ENCODE measurements at regions not wholly inside any gene's neighbourhood (a gene's known extent, or its start where the extent isn't known, plus 50 kb on each side); places are given as distances from the start of the nearest gene placed in this dataset.

DNA sequence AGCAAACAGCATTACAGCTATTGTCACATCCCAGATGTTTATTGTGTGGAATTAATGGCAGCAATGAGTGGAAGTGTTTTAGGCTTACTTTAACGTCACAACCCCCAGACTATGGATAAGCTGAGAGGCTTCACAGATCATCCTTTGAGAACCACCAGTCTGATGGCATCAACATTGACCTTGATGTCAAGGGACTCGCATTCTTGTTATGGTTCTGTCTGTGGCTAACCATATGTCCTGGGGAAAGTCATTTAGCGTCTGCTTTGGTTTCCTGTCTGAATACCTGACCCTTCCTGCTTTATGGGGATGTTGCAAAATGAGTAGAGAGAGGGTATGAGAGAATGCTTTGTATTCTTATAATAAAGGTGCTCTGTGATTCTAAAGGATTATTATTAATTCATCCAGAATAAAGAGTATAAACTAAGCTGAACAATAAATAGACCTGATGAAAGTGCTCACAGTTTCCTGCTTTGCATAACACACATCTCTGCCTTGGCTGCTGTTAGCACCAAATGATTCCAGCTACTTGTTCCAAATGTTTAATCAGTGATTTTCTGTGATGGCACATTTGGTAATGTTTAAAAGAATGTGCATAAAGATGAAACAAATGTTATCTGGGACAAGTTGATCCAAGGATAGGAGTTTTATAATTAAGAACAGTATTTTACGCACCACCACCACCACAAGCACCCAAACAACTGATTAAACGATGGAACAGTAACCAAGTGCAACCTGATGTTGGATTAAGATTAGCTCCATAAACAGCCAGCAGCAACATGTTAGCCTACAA, 116.9 kb upstream of the LRIG3 start:
- DNase-seq: no peak

DNA sequence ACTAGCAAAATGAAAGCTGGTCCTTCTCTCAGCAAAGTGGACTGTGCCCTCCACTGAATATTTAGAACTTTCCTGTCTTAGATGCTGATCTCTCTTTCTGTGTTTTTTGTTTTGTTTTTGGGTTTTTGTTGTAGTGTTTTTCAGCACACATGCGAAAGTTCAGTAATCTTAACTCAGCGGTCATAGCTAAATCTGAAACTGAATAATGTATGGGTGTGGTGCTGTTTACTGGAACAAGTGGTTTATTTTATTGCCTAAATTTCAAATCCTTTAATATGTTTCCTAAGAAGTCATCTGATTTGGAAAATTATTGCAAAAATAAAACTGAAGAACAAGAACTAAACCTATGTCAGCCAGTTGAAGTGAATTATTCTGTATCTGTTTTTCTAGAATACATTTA, 116.0 kb upstream of the LRIG3 start:
- no peak for DNase-seq

DNA sequence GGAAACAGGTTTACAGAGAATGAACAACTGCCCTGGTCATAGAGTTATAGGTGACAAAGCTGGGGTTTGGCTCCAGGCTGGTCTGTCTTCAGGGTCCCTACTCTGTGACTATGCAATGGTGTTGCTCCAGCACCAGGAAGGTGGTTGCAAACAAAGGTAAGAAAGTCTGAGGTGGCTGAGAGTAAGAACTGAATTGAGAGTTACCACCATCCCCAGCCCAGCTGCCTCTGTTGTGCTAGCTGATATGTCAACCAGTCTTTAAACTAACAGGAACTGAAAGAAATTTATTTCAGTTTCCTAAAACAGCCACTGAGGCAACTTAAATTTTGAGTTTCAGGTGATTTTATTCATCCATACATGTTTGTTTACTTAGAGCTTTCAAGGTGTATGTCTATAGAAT, 111.0 kb upstream of the LRIG3 start:
- DNase-seq: no peak

DNA sequence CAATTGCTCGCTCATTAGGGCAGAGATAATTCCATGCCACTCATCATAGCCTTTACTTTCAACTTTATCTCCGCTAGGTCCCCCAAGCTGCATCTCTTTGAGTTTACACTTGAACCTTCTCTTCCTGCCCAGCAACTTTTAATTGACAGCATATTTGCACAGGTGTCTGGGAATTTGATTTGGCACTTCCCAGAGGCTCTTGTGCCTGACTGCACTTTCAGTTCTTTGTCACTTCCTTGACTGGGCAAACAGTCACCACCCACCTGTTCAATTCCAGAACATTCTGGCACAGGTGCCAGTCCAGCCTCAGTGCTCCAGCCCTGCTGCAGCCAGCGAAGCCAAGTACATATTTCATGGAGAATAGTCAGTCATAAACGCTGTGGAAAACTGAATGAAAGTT, 110.1 kb upstream of the LRIG3 start:
- DNase-seq: no peak

DNA sequence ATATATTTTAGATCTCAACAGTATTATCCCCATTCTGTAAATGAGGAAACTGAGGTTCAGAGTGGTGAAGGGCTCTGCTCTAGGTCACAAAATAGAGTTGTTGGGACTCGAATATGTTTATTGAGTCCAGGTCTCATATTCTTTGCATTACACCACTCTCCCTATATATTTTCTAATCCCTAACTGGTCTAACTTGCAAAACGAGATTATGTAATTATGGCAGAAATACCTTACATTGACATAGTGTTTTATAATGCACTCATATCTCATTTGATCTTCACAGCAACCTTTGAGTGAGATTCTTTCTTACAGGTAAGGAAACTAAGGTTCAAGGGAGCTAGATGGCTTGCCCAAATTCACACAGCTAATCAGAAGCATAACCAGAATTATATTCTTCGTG, 106.9 kb upstream of the LRIG3 start:
- no peak for DNase-seq

DNA sequence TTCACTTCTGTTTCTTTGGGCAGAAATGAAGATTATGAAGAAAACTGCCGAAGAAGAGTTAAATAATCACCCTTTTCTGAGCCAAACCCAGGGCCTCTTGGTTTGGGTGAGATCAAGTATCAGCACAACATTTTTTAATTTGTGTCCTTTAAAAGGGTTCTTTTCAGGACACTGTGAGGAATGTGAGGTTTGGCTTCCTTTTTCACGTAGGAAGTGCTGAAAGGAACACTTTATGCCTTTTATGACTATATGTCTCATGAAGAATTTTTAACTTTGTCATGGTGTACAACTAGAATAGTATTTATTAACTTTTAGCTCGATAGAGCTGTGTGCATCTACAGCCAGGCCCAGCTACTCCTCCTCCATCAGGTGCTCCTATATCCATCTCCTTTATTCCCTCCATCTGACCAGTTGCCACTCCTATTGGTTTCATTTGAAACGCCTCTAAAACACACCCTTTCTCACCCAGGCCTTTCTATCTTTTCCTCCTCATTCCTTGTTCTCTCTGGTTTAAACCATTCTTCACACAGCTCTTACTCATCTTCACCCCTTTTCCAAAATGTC, 103.6 kb upstream of the LRIG3 start:
- no peak for DNase-seq

DNA sequence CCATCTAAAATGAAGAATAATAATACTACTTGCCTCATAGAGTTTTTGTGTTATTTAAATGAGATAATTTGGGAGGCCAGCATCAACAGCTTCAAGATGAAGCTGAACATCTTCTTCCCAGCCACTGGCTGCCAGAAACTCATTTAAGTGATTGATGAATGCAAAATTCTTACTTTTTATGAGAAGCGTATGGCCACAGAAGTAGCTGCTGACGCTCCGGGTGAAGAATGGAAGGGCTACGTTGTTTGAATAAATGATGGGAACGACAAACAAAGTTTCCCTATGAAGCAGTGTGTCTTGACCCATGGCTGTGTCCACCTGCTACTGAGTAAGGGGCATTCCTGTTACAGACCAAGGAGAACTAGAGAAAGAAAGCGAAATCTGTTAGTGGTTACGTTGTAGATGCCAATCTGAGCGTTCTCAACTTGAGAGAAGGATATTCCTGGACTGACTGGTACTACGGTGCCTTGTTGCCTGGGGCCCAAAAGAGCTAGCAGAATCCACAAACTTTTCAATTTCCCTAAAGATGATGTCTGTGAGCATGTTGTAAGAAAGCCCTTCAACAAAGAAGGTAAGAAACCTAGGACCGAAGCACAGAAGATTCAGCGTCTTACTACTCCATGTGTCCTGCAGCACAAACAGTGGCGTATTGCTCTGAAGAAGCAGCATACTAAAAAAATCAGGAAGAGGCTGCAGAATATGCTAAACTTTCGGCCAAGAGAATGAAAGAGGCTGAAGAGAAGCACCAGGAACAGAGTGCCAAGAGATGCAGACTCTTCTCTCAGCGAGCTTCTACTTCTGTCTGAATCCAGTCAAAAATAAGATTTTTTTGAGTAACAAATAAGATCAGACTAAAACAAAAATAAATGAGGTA, 100.0 kb upstream of the LRIG3 start:
- no peak for DNase-seq

DNA sequence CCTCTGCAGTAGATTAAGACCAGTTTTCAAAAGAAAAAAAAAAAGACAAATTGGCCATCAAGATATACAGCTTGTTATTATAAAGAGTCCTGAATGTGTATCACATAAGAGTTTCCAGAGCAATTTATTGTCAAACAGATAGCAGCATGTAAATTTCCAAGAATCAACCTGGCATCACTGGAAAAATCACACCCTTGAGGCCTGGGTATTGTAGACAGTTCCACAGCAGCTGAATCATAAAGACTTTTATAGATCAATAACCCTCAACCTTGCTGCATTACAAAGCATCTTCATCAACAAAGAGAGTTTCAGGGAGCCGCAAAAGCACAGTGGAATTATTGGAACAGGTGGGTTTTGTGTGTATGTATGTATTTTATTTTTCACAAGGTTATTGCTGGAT, 94.6 kb upstream of the LRIG3 start:
- no peak for DNase-seq

DNA sequence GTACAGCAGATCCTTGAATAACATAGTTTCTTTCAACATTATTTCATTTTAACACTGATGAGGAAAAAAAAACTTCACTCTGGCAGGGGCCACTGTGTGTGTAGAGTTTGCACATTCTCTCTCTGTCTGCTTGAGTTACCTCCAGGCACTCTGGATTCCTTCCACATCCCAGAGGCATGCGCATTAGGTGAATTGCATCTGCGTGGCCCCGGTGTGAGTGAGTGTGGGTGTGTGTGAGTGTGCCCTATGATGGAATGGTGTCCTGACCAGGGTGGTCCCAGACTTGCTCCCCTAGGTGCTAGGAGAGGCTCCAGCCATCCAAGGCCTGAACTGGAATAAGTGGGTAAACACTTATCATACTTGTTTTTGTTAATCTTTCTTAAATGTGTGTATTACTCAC, 90.6 kb upstream of the LRIG3 start:
- no peak for DNase-seq

DNA sequence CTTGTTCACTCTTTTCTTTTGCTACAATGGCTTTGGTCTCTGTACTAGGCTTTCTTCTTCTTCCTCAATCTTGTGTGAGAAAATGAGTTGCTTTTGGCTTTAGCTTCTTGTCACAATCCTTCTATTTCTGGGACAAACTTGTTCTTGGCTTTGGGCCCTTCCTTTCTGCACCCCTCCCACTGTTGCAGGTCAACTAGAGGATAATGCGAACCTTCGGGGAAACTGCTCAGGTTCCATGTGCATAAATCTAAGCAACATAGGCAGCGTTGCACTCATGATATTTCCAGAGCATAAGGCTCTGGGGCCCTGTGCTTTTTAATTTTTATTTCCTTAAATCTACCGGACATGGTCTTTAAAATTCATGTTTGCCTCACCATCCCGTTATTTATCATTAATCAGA, 89.8 kb upstream of the LRIG3 start:
- no peak for DNase-seq

DNA sequence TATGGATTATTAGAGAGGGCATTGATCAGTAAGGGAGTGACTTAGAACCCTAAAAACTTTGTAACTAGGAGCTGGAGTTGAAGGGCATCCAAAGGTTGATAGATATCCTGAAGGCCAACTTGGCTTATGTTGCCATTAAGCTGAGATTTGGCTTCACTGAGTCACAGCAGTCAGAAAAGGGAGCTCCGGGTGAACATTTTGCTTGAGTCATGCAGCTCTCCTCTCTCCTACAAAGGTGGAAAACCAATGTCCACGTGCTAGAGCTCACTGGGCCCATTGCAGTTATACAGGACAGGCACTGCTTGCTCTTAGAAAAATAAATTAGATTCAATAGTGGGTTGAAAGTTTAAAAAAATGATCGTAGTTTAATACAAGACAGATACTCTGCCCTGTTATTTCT, 87.3 kb upstream of the LRIG3 start:
- DNase-seq: no peak

DNA sequence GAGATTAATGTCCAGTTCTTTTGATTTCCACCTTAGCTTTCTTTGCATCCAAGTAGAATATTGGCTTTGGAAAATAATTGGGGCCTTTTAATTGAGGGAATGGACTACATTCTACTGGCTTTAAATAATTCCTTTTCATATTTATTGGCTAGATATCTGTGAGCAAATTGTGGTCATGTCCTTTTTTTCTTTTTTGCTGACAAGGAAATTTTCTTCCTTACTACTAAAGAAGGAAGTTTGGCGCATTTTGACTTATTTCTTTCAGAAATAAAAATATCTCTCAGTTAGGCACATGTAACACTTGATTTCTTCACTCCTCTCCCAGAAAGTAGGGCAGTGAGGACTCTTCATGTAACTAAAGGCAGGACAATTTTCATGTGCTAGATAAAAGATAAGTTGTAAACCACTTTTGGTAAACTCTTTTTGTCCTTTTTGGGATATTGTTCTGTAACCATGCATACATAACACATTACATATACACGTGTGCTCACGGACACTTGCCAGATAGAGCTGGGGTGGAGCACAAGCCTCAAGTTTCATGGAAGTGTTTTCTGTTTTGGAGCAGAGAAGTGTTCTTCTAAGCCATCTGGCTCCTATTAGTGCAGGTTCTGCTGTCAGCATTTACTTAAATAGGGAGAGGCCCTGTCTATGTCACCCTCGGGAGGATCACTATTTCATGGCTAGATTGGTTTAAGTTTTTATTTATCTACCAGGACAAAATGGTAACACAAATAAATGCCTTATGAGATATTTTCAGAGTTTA, 85.1 kb upstream of the LRIG3 start:
- DNase-seq: no peak

DNA sequence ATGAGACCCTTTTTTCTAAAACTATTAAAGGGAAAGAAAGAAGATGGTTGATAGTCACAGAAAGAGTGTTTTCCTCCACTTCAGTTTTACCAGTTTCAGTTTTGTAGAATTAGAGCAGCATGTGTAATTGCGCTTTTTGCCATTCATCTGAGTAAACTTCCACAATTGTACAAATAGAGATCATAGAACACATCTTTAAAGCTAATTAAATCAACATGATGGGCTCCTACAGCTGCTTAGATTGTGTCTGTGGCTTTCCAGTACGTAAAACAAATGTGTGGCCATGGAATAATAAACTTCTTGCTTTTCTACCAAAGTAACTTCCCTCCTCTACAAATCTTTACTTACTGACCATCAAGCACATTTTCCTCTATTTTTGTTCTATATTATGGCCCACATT, 84.2 kb upstream of the LRIG3 start:
- no peak for DNase-seq

DNA sequence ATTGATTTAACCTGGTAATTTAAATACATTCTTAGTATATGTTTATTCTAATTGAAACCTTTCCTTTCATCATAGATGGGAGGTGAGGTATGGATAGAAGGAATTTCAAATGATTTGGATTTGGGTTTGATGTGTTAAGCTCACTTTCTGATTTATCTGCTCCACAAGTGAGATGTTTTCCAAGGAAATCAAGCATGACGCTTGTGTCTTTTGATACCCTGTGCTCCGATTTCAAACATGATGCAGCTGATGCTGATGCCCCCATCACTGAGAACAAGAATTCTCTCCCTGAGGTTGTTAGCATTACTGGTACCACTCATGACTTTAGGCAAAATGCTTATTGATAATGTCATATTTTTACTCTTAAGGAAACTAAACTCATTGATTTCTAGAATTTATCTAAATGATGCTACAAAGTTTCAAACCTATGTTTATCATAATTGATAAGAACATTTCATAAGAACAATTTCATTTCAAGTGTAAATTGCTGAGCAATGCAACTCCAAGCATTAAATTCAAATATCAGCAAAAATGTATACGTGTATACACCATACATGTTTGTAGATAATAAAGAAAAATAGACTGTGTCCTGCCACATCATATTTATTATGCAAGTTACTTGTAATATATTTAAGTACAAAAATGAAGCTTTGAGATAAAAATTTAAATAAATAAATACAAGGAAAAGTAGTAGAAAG, 75.5 kb upstream of the LRIG3 start:
- DNase-seq: no peak

DNA sequence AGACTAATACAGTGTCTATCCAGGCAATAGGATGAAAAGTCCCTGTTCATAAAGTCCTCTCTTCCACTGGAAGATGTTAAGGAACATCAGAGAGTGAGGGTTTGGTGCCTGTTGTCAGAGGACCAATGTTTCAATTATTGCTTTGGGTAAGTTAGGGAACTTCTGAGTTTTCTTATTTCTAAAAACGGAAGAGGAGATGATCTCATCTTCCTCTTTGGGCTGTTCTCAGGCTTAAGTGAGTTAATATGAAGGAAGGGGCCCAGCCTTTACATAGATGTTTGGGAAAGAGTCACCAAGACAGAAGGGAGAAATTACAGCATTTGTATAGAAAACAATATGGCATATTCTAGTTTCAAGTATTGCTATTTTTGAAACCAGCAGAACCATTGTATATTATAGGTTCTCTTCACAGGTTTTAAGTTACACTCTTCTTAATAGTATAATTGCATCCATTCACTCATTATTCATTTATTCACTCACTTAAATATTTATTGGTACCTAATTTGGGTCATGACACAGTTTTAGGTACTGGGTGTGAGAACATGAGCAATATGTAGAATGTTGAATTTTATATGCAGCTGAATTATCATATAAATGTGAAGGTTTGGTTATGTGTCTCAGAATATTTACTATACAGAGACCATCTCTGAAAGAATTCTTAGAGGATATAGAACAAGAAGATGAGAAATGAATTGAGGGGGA, 68.5 kb upstream of the LRIG3 start:
- no peak for DNase-seq

DNA sequence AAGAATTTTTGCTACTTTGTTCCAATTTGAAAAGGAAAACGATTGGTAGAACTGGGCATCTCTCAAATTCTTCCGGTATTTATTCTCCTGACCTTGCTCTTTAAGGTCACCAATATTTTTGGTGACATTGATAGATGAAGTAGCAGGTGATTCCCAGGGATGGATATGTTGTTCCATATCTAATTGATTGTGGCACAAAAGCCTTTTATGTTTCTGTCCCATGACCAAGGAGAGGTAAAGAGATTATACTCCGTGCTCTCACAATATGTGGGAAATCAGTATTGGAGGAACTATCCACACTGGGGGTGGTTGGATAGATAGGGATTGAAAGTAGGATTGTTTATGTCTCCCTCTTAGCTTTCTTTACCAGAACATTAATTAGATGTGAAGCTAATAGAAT, 61.7 kb upstream of the LRIG3 start:
- DNase-seq: no peak

DNA sequence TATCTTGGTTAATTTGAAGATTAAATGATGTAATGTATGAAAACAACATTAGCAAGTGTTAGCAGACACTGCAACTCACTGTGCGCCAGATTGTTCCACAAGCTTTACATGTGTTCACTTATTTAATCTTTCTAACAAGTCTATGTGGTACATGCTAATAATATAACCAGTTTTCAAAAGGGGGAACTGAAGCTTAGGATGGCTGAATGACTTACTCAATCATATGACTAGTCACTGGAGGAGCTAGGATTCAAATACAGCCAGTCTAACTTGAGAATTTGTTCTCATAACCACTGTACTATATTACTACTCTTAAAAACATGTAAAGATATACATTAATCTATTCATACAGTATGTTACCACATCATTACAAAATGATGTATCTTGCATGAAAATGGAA, 60.5 kb upstream of the LRIG3 start:
- no peak for DNase-seq

DNA sequence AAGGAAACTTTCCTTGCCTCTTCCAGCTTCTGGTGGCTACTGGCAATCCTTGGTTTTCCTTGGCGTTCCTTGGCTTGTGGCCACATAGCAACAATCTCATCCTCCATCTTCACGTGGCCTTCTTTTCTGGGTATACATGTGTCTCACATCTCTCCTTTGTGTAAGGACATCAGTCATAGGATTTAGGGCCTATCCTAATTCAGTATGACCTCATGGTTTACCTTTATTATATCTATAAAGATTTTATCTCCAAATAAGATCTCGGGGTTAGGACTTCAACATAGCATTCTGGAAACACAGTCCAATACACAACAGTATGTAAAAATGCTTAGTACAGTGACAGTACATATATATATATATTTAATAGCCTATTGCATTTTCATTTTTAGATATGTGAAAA, 58.4 kb upstream of the LRIG3 start:
- DNase-seq: no peak

DNA sequence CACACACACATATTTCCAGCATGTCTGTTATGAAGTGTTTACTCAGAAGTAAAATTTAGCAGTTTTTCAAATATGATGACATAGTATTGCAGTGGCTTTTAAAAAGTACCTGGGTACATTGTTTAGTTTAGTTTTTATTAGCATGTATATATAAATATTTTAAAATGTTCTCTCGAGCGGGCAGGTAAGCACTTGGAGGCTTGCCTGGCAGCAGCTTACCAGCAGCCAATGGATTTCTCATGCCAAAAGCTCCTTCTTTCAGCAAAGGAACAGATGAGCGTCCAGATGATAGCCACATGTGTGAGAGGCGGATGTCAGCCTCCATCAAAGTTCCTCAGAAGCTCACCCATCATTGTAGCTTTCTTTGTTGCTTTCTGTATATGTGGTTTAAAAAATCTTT, 57.2 kb upstream of the LRIG3 start:
- no peak for DNase-seq

DNA sequence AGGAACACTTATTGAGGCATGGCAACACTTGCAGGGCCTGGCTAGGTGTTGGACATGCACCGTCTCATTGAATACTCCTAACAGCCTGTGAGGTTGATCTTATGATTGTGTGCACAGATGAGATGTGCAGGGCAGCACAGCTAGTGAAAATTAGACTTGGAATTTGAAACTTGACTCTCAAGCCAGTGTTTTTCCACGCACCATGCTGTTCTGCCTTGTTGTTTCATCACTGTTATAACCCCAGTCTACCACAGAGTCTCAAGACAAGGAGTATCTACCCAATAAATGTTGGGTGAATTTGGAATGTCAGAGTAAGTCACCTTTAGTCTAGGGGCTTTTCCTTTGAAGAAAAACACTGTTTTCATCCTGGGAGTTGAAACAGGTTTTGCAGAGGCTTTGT, 55.8 kb upstream of the LRIG3 start:
- no peak for DNase-seq

All from activated CD4-positive, alpha-beta T cell treated with anti-CD3 and anti-CD28 coated beads, Interleukin-2, amount 50 U/mL, for 4 hours (primary cell).